ENCODE measurements at regions not wholly inside any gene's neighbourhood (a gene's known extent, or its start where the extent isn't known, plus 50 kb on each side); places are given as distances from the start of the nearest gene placed in this dataset.

- no peak for FAIRE-seq
Observed at GRCh38 chr16:73737637-73738036, 559.0 kb upstream of the PSMD7 start.

- FAIRE-seq = no peak
Observed at GRCh38 chr16:73735954-73736353, 560.7 kb upstream of the PSMD7 start.

GRCh38 chr16:73735018-73735417, 561.6 kb upstream of the PSMD7 start:
- no peak for FAIRE-seq

- FAIRE-seq = no peak
Observed at GRCh38 chr16:73732681-73733080, 563.9 kb upstream of the PSMD7 start.

- no peak for FAIRE-seq
Observed at GRCh38 chr16:73732143-73732542, 564.5 kb upstream of the PSMD7 start.

- FAIRE-seq = no peak
Observed at GRCh38 chr16:73730481-73731090, 566.0 kb upstream of the PSMD7 start.

- no peak for FAIRE-seq
Observed at GRCh38 chr16:73725156-73725555, 571.5 kb upstream of the PSMD7 start.

GRCh38 chr16:73724503-73724902, 572.1 kb upstream of the PSMD7 start:
- FAIRE-seq = no peak

- no peak for FAIRE-seq
Observed at GRCh38 chr16:73717266-73717974, 579.2 kb upstream of the PSMD7 start.

GRCh38 chr16:73714976-73715375, 581.6 kb upstream of the PSMD7 start:
- FAIRE-seq = no peak

GRCh38 chr16:73713778-73714495, 582.7 kb upstream of the PSMD7 start:
- no peak for FAIRE-seq

- FAIRE-seq = no peak
Observed at GRCh38 chr16:73713251-73713650, 583.4 kb upstream of the PSMD7 start.

- no peak for FAIRE-seq
Observed at GRCh38 chr16:73711406-73712080, 585.1 kb upstream of the PSMD7 start.

- FAIRE-seq = no peak
Observed at GRCh38 chr16:73710526-73710925, 586.1 kb upstream of the PSMD7 start.

- FAIRE-seq = no peak
Observed at GRCh38 chr16:73707863-73708262, 588.8 kb upstream of the PSMD7 start.

- FAIRE-seq = no peak
Observed at GRCh38 chr16:73703891-73704290, 592.7 kb upstream of the PSMD7 start.

GRCh38 chr16:73697336-73697735, 599.3 kb upstream of the PSMD7 start:
- no peak for FAIRE-seq

- FAIRE-seq = no peak
Observed at GRCh38 chr16:73692861-73693260, 603.8 kb upstream of the PSMD7 start.

GRCh38 chr16:73683804-73684203, 612.8 kb upstream of the PSMD7 start:
- FAIRE-seq = no peak

GRCh38 chr16:73672135-73672534, 624.2 kb upstream of the ZFHX3 start:
- no peak for FAIRE-seq

- FAIRE-seq = no peak
Observed at GRCh38 chr16:73670836-73671820, 623.2 kb upstream of the ZFHX3 start.

GRCh38 chr16:73669535-73670274, 621.8 kb upstream of the ZFHX3 start:
- FAIRE-seq = no peak
